Right lung (tissue), 2 donors: ENCODE measurements at regions not wholly inside any gene's neighbourhood (a gene's known extent, or its start where the extent isn't known, plus 50 kb on each side); places are given as distances from the start of the nearest gene placed in this dataset.

Source experiments
- DNase-seq, 2 donors: peaks; one replicate each; pipeline ENCODE4 v3.0.0-alpha.2; 2013

GRCh38 chr6:7468382-7469081 is 72.9 kb upstream of the DSP start:
- peak in 1 of 2 donors; percentile 9 for DNase-seq

- DNase-seq: no peak
These were observed 71.8 kb upstream of the DSP start for GRCh38 chr6:7469696-7470095.

- no peak for DNase-seq
These were observed 70.3 kb upstream of the DSP start for GRCh38 chr6:7471171-7471570.

GRCh38 chr6:7473805-7474719 is 67.4 kb upstream of the DSP start:
- DNase-seq: no peak

- DNase-seq: no peak
These were observed 66.4 kb upstream of the DSP start for GRCh38 chr6:7475081-7475480.

- peak; percentile 27 to 29 for DNase-seq
These were observed 61.6 kb upstream of the DSP start for GRCh38 chr6:7479801-7480266.

- DNase-seq: no peak
These were observed 56.8 kb upstream of the DSP start for GRCh38 chr6:7484666-7485065.

GRCh38 chr6:7486951-7487350 is 54.5 kb upstream of the DSP start:
- no peak for DNase-seq

GRCh38 chr6:7488494-7488893 is 53.0 kb upstream of the DSP start:
- DNase-seq: no peak

- DNase-seq: no peak
These were observed 52.1 kb upstream of the DSP start for GRCh38 chr6:7489376-7489775.
